CD4-positive, alpha-beta T cell (primary cell): ENCODE measurements at regions not wholly inside any gene's neighbourhood (a gene's known extent, or its start where the extent isn't known, plus 50 kb on each side); places are given as distances from the start of the nearest gene placed in this dataset.

Experiments used
- ATAC-seq: fragments of 200-7000 bp; cut with Tn5 transposase; one replicate; pipeline ENCODE4 v1.10.0; 2022; ENCODE audit warnings: mild to moderate bottlenecking; ENCODE audit not compliant: poor library complexity
- CTCF ChIA-PET: fragments of 350-600 bp; sonication (Branson Sonifier 250); formaldehyde crosslinking; loops from one replicate; lab custom pipeline; 2021; ENCODE audit warnings: antibody characterized with exemption, inconsistent platforms; lab: Charles Lee
- POLR2A ChIA-PET: fragments of 350-600 bp; sonication (Branson Sonifier 250); formaldehyde crosslinking; loops from one replicate; lab custom pipeline; 2021; ENCODE audit warnings: antibody characterized with exemption, inconsistent platforms; lab: Charles Lee
- DNase-seq, 14 experiments: peaks; one replicate each; pipeline ENCODE4 v3.0.0-alpha.2; 2013 to 2020; ENCODE audit warnings: mixed read lengths in 2 of 14
- H3K27ac ChIP-seq, 2 donors: one replicate each; pipeline versions ENCODE4 v1.5.1 to v1.7.0; 2013; ENCODE audit warnings: low read length in 2 of 2, low read depth in 1 of 2, mild to moderate bottlenecking in 1 of 2
- H3K27me3 ChIP-seq, 2 experiments: 1 replicate in 1 of 2; 2 replicates in 1 of 2; pipeline versions ENCODE4 v1.6.1 to v1.7.0; 2013; ENCODE audit warnings: low read length in 2 of 2, control low read depth in 1 of 2, mild to moderate bottlenecking in 1 of 2, moderate library complexity in 1 of 2; ENCODE audit not compliant: insufficient read depth in 2 of 2, control insufficient read depth in 1 of 2
- H3K36me3 ChIP-seq: one replicate; pipeline ENCODE4 v1.6.1; 2013; ENCODE audit warnings: low read length, control low read depth; ENCODE audit not compliant: insufficient read depth
- H3K4me1 ChIP-seq: one replicate; pipeline ENCODE4 v1.6.1; 2013; ENCODE audit warnings: low read length, control low read depth; ENCODE audit not compliant: insufficient read depth
- H3K4me3 ChIP-seq: one replicate; pipeline ENCODE4 v1.5.1; 2013; ENCODE audit warnings: mild to moderate bottlenecking, low read length, moderate library complexity
- H3K9me3 ChIP-seq, 2 experiments: 1 replicate in 1 of 2; 2 replicates in 1 of 2; pipeline versions ENCODE4 v1.6.1 to v1.7.0; 2013; ENCODE audit warnings: low read length in 2 of 2, mild to moderate bottlenecking in 2 of 2, control low read depth in 1 of 2, moderate library complexity in 1 of 2; ENCODE audit not compliant: control insufficient read depth in 1 of 2, insufficient read depth in 1 of 2
- H3K27ac Mint-ChIP-seq: one replicate; pipeline ENCODE4 v1.8.0; 2020; ENCODE audit warnings: mixed read lengths
- H3K27me3 Mint-ChIP-seq: one replicate; pipeline ENCODE4 v1.8.0; 2021; ENCODE audit warnings: mixed read lengths
- H3K36me3 Mint-ChIP-seq: one replicate; pipeline ENCODE4 v1.8.0; 2021; ENCODE audit warnings: low read depth, mixed read lengths
- H3K4me1 Mint-ChIP-seq: one replicate; pipeline ENCODE4 v1.8.0; 2021; ENCODE audit warnings: low read depth, mixed read lengths
- H3K4me3 Mint-ChIP-seq: one replicate; pipeline ENCODE4 v1.8.0; 2020; ENCODE audit warnings: mild to moderate bottlenecking, mixed read lengths
- H3K9me3 Mint-ChIP-seq: one replicate; pipeline ENCODE4 v1.8.0; 2020; ENCODE audit warnings: mixed read lengths
- CTCF ChIP-seq: fragments of 200-600 bp; IDR thresholded peaks from one replicate; pipeline ENCODE4 v1.8.0; 2022; ENCODE audit warnings: antibody characterized with exemption, mild to moderate bottlenecking
- intact Hi-C, 2 experiments: fragments of 100-400 bp; cut with DNase I in 1 of 2; cut with micrococcal nuclease in 1 of 2; formaldehyde crosslinking; loops; one replicate each; pipeline versions ENCODE4 v1.15.1 to v1.9.0; 2023 to 2025; cut with DNase I, micrococcal nuclease

- Histone ChIP-seq H3K4me3 (no peak overlapping the region), H3K9me3 (no peaks in the 10 kb centered on the region), H3K27me3 (no peaks in the 10 kb centered on the region), H3K4me1 (peaks cover 22% of the 10 kb centered on the region), H3K27ac (no peak overlapping the region), H3K36me3 (no peaks in the 10 kb centered on the region)
- DNase-seq (peak in 5 of 14 experiments; percentile 9 to 79 (median 39)), ATAC-seq (peak; percentile 84)
- peaks cover 47% of the 10 kb centered on the region for H3K4me1 Mint-ChIP-seq
- H3K4me3 Mint-ChIP-seq: peak overlapping the region; percentile 21
- no peaks in the 10 kb centered on the region for H3K27me3 Mint-ChIP-seq
- H3K27ac Mint-ChIP-seq: peak overlapping the region; percentile 60
- POLR2A ChIA-PET: interaction anchor here (0.9 to 3.3 kb wide), 8 partner anchors 13 to 773 kb away, joined by 3 to 23 read pairs (median 6); no protein-coding TSS in a partner anchor
- H3K36me3 Mint-ChIP-seq: no peaks in the 10 kb centered on the region
- no peak for TF ChIP-seq CTCF
- H3K9me3 Mint-ChIP-seq: no peaks in the 10 kb centered on the region
- CTCF ChIA-PET: interaction anchor here (0.9 kb wide), 1 partner anchor 362 kb away, joined by 3 read pairs; no protein-coding TSS in a partner anchor
- intact Hi-C loops: no loop called here
Measured at GRCh38 chr14:98912655-98913054, 359.3 kb downstream of the BCL11B start.

DNA sequence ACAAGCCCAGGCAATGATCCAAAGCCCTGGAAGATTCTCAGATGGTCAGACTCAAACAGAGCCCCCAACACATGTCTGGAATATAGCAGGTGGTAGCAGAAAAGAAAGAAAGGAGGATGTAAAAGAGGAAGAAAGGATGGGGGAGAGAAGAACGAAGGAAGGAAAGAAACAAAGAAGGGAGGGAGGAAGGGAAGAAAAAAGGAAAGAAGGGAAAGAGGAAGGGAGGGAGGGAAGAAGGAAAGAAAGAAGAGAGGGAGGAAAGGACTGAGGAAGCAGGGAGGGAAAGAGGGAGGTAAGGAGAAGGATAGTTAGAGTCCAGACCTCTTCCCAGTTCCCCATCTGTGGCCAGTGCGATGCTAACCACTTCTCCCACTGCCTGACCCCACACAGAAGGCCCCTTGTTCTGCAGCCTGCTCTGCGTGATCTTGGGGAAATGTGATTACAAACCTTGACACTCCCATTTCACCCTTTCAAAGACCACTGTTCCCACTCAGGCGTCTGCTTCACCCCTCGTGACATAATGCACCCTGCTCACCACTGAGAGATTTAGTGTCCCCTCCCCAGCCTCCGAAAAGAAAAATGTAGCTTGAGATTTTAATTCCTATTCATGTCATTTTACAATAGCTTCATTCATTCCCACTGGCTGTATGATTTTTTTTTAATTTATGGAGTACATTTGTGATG, 357.9 kb downstream of the BCL11B start:
- no peak for ATAC-seq
- H3K9me3 ChIP-seq: no peaks in the 10 kb centered on the region
- H3K36me3 Mint-ChIP-seq: no peaks in the 10 kb centered on the region
- no peaks in the 10 kb centered on the region for H3K9me3 Mint-ChIP-seq
- CTCF ChIA-PET: no interaction called here
- intact Hi-C loops: no loop called here
- H3K27ac Mint-ChIP-seq: no peak overlapping the region
- no peaks in the 10 kb centered on the region for H3K36me3 ChIP-seq
- POLR2A ChIA-PET: interaction anchor here (1.4 to 3.3 kb wide), 2 partner anchors 11 to 348 kb away, joined by 8 to 23 read pairs; no protein-coding TSS in a partner anchor
- H3K4me1 Mint-ChIP-seq: peaks cover 52% of the 10 kb centered on the region
- no peak overlapping the region for H3K4me3 Mint-ChIP-seq
- H3K27me3 Mint-ChIP-seq: no peaks in the 10 kb centered on the region
- H3K4me3 ChIP-seq: no peak overlapping the region
- no peak for TF ChIP-seq CTCF
- H3K4me1 ChIP-seq: peaks cover 22% of the 10 kb centered on the region
- no peak for DNase-seq
- no peaks in the 10 kb centered on the region for H3K27me3 ChIP-seq
- H3K27ac ChIP-seq: no peak overlapping the region

GRCh38 chr14:98914942-98915341, 357.1 kb downstream of the BCL11B start:
- TF ChIP-seq CTCF: no peak
- no peaks in the 10 kb centered on the region for H3K9me3 ChIP-seq
- no peak overlapping the region for H3K27ac Mint-ChIP-seq

More at GRCh38 chr14:98914942-98915341, 357.1 kb downstream of the BCL11B start:
- H3K36me3 ChIP-seq: no peaks in the 10 kb centered on the region
- no peak for ATAC-seq
- ChIA-PET CTCF (no interaction called here), POLR2A (no interaction called here)
- no peak overlapping the region for H3K4me3 ChIP-seq
- H3K9me3 Mint-ChIP-seq: no peaks in the 10 kb centered on the region
- H3K4me3 Mint-ChIP-seq: no peak overlapping the region
- DNase-seq: no peak
- H3K36me3 Mint-ChIP-seq: no peaks in the 10 kb centered on the region
- peaks cover 52% of the 10 kb centered on the region for H3K4me1 Mint-ChIP-seq
- H3K27me3 Mint-ChIP-seq: no peaks in the 10 kb centered on the region
- no peaks in the 10 kb centered on the region for H3K27me3 ChIP-seq
- H3K4me1 ChIP-seq: peaks cover 22% of the 10 kb centered on the region
- no peak overlapping the region for H3K27ac ChIP-seq
- intact Hi-C loops: no loop called here
